Type B pancreatic cell (in vitro differentiated cells): ENCODE measurements at regions not wholly inside any gene's neighbourhood (a gene's known extent, or its start where the extent isn't known, plus 50 kb on each side); places are given as distances from the start of the nearest gene placed in this dataset.

Source experiments
- DNase-seq: peaks from one replicate; pipeline ENCODE4 v3.0.0; 2021; ENCODE audit warnings: mixed read lengths; ENCODE audit not compliant: unreplicated experiment; ENCODE audit errors: extremely low spot score
- H3K27ac Mint-ChIP-seq: 2 replicates; pipeline ENCODE4 v1.8.0; 2021; ENCODE audit warnings: mild to moderate bottlenecking, mixed read lengths
- H3K27me3 Mint-ChIP-seq: 2 replicates; pipeline ENCODE4 v1.8.0; 2021; ENCODE audit warnings: mixed read lengths
- H3K36me3 Mint-ChIP-seq: 2 replicates; pipeline ENCODE4 v1.8.0; 2021; ENCODE audit warnings: mixed read lengths
- H3K4me1 Mint-ChIP-seq: one replicate; pipeline ENCODE4 v1.8.0; 2021; ENCODE audit warnings: mixed read lengths; ENCODE audit not compliant: unreplicated experiment
- H3K4me3 Mint-ChIP-seq: 2 replicates; pipeline ENCODE4 v1.8.0; 2021; ENCODE audit warnings: mild to moderate bottlenecking, mixed read lengths
- H3K9me3 Mint-ChIP-seq: 2 replicates; pipeline ENCODE4 v1.8.0; 2021; ENCODE audit warnings: mixed read lengths
- TF ChIP-seq, protein P1 (sequence below): fragments of 200-600 bp; sonication (generic); conservative IDR thresholded peaks from 2 replicates; pipeline ENCODE4 v1.5.0; 2021; ENCODE audit warnings: antibody characterized with exemption, mild to moderate bottlenecking

GRCh38 chr6:99178168-99178567, 171.3 kb downstream of the FAXC start:
- Mint-ChIP-seq H3K4me3 (no peak overlapping the region), H3K9me3 (peaks cover 4% of the 10 kb centered on the region), H3K27me3 (no peaks in the 10 kb centered on the region), H3K4me1 (no peaks in the 10 kb centered on the region), H3K36me3 (no peaks in the 10 kb centered on the region), H3K27ac (no peak overlapping the region)
- TF ChIP-seq, protein P1, sequence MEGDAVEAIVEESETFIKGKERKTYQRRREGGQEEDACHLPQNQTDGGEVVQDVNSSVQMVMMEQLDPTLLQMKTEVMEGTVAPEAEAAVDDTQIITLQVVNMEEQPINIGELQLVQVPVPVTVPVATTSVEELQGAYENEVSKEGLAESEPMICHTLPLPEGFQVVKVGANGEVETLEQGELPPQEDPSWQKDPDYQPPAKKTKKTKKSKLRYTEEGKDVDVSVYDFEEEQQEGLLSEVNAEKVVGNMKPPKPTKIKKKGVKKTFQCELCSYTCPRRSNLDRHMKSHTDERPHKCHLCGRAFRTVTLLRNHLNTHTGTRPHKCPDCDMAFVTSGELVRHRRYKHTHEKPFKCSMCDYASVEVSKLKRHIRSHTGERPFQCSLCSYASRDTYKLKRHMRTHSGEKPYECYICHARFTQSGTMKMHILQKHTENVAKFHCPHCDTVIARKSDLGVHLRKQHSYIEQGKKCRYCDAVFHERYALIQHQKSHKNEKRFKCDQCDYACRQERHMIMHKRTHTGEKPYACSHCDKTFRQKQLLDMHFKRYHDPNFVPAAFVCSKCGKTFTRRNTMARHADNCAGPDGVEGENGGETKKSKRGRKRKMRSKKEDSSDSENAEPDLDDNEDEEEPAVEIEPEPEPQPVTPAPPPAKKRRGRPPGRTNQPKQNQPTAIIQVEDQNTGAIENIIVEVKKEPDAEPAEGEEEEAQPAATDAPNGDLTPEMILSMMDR = no peak
- DNase-seq = no peak

DNA sequence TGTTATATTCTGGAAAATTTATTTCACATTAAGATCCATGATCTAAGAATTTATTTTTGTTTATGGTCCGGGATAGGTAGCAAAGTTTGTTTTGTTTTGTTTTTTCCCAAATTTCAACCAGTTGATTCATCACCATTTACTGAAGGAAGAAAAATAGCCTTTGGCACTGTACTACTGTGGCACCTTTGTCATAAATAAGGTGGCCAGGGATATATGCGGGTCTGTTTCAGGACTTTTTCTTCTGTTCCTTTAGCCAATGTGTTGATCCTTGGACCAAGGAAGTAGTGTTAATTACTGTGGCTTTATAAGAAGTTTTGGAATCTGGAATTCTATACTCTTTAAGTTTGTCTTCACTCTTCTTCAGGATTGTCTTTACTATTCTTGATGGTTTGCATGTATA, 171.7 kb downstream of the FAXC start:
- DNase-seq = no peak
- no peak overlapping the region for H3K27ac Mint-ChIP-seq
- no peaks in the 10 kb centered on the region for H3K27me3 Mint-ChIP-seq
- no peaks in the 10 kb centered on the region for H3K36me3 Mint-ChIP-seq
- peaks cover 4% of the 10 kb centered on the region for H3K9me3 Mint-ChIP-seq
- no peak overlapping the region for H3K4me3 Mint-ChIP-seq
- TF ChIP-seq, protein P1 = no peak
- H3K4me1 Mint-ChIP-seq = no peaks in the 10 kb centered on the region

DNA sequence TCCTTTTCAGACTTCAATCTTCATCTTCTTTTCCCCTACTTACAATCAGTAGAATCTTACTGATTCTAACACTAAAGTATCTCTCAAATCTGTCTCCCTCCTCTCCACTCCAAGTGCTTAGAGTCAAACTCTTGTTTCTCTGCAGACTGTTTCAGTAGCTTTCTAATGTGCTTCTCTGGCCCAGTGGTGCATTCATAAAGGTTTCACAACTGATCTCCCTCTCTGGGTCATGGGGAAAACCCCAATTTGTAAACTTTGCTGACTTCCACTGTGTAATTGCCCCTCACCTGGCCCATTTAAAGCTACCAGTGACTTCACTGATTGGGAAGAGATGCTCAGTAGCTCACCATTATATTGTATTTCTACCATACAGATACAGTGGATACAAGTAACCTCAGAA, 183.6 kb downstream of the FAXC start:
- no peak for DNase-seq
- no peak overlapping the region for H3K27ac Mint-ChIP-seq
- H3K36me3 Mint-ChIP-seq = no peaks in the 10 kb centered on the region
- no peaks in the 10 kb centered on the region for H3K4me1 Mint-ChIP-seq
- H3K9me3 Mint-ChIP-seq = no peaks in the 10 kb centered on the region
- H3K4me3 Mint-ChIP-seq = no peak overlapping the region
- H3K27me3 Mint-ChIP-seq = no peaks in the 10 kb centered on the region
- TF ChIP-seq, protein P1 = no peak

DNA sequence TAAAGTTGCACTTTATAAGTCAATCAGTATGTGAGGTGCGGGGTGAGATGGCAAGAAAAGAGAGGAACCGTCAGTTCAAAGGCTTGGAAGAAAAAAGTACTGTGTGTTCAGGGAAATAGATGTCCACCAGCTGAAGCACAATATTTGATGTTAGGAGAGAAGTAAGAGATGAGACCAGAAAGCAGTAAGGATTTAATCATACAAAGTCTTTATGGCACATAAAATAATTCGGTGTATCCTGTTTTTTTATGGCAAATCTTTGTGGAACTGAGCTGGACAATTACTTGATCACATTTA, 197.2 kb downstream of the FAXC start:
- Mint-ChIP-seq H3K27me3 (peaks cover 3% of the 10 kb centered on the region), H3K9me3 (no peaks in the 10 kb centered on the region), H3K4me1 (no peaks in the 10 kb centered on the region), H3K4me3 (no peak overlapping the region), H3K27ac (no peak overlapping the region), H3K36me3 (no peaks in the 10 kb centered on the region)
- TF ChIP-seq, protein P1 = no peak
- DNase-seq = no peak

GRCh38 chr6:99151634-99152346, 197.7 kb downstream of the FAXC start:
- TF ChIP-seq, protein P1 = peak; percentile 83
- Mint-ChIP-seq H3K27me3 (peaks cover 3% of the 10 kb centered on the region), H3K27ac (no peak overlapping the region), H3K4me1 (no peaks in the 10 kb centered on the region), H3K4me3 (no peak overlapping the region), H3K36me3 (no peaks in the 10 kb centered on the region), H3K9me3 (no peaks in the 10 kb centered on the region)
- no peak for DNase-seq

- no peaks in the 10 kb centered on the region for H3K9me3 Mint-ChIP-seq
- TF ChIP-seq, protein P1 = no peak
- no peaks in the 10 kb centered on the region for H3K4me1 Mint-ChIP-seq
- no peaks in the 10 kb centered on the region for H3K36me3 Mint-ChIP-seq
- no peak overlapping the region for H3K4me3 Mint-ChIP-seq
- no peak overlapping the region for H3K27ac Mint-ChIP-seq
- H3K27me3 Mint-ChIP-seq = peaks cover 3% of the 10 kb centered on the region
- no peak for DNase-seq
Observed at GRCh38 chr6:99148761-99149160, 200.7 kb downstream of the FAXC start.
